ENCODE measurements at regions not wholly inside any gene's neighbourhood (a gene's known extent, or its start where the extent isn't known, plus 50 kb on each side); places are given as distances from the start of the nearest gene placed in this dataset.

DNA sequence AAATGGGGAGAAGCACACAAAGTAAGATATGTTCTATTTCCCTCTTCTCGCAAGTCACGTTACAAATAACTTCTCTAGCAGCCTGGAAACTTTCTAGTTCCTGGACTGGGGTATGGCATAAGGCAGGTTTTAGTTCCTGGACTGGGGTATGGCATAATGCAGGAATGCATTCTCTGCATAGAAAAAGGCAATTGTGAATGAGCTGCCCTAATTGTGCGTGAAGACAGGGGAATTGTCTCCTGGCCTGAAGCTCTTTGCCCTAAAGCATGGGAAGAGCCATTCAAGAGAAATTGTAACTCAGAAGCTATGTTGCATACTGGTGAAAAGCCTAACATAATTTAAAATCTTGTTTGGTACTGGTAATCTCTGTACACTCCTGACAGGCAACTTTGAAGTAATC is 54.3 kb upstream of the CBLB start:
- no peak overlapping the region for H3K4me3 ChIP-seq (ENCODE audit: low read depth, low read length)
- DNase-seq (ENCODE audit: low read depth, low spot score), result no peak
- in situ Hi-C loops (cut with HindIII; ENCODE audit: low sequenced_read_pairs), result no loop called here
- TF ChIP-seq, protein P1, sequence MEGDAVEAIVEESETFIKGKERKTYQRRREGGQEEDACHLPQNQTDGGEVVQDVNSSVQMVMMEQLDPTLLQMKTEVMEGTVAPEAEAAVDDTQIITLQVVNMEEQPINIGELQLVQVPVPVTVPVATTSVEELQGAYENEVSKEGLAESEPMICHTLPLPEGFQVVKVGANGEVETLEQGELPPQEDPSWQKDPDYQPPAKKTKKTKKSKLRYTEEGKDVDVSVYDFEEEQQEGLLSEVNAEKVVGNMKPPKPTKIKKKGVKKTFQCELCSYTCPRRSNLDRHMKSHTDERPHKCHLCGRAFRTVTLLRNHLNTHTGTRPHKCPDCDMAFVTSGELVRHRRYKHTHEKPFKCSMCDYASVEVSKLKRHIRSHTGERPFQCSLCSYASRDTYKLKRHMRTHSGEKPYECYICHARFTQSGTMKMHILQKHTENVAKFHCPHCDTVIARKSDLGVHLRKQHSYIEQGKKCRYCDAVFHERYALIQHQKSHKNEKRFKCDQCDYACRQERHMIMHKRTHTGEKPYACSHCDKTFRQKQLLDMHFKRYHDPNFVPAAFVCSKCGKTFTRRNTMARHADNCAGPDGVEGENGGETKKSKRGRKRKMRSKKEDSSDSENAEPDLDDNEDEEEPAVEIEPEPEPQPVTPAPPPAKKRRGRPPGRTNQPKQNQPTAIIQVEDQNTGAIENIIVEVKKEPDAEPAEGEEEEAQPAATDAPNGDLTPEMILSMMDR (IDR thresholded peaks at IDR 0.05; ENCODE audit: low read depth, low read length), result no peak

DNA sequence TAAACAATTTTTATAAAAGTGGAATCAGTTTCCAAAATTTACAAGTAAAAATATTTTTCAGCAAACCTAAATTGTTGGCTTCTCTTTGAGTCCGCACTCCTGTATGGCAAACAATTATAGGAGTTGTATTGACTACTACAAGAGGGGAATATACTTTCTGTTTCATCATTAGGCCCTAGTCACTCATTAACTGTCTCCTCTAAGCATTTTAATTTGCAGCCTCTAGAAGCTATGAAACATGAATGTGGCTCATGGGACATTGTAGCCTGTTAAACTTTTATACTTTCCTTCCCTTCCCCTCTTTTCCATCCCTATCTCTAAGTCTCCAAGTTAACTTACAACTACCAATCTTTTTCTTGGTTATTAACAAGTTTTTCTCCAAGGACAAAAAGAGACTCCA is 58.9 kb upstream of the CBLB start:
- in situ Hi-C loops (cut with HindIII; ENCODE audit: low sequenced_read_pairs), result no loop called here
- DNase-seq (ENCODE audit: low read depth, low spot score), result no peak
- TF ChIP-seq, protein P1 (IDR thresholded peaks at IDR 0.05; ENCODE audit: low read depth, low read length), result no peak
- no peak overlapping the region for H3K4me3 ChIP-seq (ENCODE audit: low read depth, low read length)

DNA sequence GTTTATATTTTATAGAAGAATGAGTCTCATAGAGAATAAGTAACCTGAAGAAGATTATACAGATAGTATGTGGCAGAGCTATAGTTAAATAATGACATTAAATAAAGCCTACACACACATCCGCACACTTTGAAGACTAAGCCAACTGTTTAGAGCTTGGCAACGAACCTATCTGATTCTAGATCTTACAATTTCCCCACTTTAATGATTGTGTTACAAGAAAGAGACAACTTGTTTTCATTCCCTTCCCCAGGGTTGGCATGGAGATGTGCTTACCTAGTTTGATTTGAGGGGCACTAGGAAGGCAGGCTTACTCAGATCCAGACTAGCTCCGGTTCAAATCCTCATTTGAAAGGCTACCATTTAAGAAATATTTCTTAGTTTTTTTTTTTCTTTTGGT is 61.9 kb upstream of the CBLB start:
- TF ChIP-seq, protein P1 (IDR thresholded peaks at IDR 0.05; ENCODE audit: low read depth, low read length), result no peak
- no peak for DNase-seq (ENCODE audit: low read depth, low spot score)
- no peak overlapping the region for H3K4me3 ChIP-seq (ENCODE audit: low read depth, low read length)
- in situ Hi-C loops (cut with HindIII; ENCODE audit: low sequenced_read_pairs), result no loop called here

DNA sequence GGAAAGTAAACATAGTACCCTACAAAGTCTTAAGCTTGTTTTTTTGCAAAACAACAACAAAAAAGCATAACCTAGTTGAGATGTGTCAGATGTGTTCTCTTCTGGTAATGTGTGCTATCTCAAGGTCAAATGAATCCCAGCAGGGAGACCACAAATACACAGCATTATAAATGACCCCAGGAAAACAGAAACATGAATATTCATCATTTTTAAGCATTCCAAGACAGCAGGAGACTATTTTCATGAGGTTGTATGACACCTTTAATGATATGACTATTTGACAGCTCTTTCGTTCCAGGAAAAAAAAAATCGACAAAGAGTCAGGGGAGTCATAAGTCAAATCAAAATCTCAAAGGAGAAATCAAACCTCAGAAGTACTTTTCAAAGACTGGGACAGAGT is 62.7 kb upstream of the CBLB start:
- in situ Hi-C loops (cut with HindIII; ENCODE audit: low sequenced_read_pairs), result no loop called here
- H3K4me3 ChIP-seq (ENCODE audit: low read depth, low read length), result no peak overlapping the region
- TF ChIP-seq, protein P1 (IDR thresholded peaks at IDR 0.05; ENCODE audit: low read depth, low read length), result no peak
- DNase-seq (ENCODE audit: low read depth, low spot score), result no peak

DNA sequence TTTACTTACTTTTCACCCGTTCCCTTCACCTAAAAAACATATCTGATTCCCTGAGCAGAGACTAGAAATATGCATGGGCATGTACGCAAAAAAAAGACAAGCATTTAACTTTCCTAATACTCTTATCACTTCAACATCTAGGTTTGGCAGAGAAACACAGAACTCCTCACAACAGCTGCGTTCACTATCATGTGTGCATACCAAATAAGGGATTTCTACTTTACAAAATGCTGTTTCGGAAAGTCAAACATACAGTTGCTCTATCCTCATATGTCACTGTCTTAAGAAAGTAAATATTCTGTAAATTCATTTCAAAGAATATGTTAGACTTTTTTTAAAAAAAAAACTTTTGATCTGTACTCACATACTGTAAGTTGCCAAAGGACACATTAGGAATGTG is 65.1 kb upstream of the CBLB start:
- TF ChIP-seq, protein P1 (IDR thresholded peaks at IDR 0.05; ENCODE audit: low read depth, low read length), result no peak
- no peak overlapping the region for H3K4me3 ChIP-seq (ENCODE audit: low read depth, low read length)
- no peak for DNase-seq (ENCODE audit: low read depth, low spot score)
- in situ Hi-C loops (cut with HindIII; ENCODE audit: low sequenced_read_pairs), result no loop called here

DNA sequence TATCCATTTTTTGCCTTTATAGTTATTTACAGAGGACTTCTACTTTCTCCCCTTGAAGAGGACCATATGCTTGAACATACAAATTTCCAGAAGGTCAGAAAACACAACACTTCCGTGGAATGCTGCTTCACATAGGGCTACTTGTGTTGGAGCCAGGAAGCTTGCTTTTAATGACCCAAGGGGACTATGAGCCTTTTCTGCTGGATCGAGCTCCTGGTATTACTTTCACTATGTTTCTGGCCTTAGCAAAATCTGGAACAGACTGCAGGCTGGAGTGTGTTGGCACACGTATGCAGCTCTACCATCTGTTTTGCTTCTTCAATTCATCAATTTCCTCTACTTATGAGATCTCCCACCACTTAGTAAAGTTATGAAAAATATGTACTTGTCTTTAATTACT is 69.3 kb upstream of the CBLB start:
- TF ChIP-seq, protein P1 (IDR thresholded peaks at IDR 0.05; ENCODE audit: low read depth, low read length), result no peak

DNA sequence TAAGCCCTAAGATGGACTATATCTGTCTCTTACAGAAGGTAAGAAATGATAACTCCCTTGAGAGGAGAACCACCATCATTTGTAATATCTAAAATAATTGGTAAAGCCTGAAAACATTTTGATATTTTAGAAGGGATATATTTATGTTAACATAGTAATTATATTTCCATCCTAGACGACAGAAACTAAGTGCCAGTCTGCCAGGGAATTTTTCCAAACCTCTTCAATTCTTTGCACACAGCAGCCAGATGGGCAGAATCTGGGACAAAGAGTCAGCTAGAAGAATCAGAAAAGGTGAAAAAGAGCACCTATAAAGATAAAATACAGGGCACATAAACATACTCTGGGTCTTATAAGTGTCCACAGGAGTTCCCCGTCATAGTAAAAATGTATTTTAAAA is 70.0 kb upstream of the CBLB start:
- TF ChIP-seq, protein P1 (IDR thresholded peaks at IDR 0.05; ENCODE audit: low read depth, low read length), result no peak
- no peak overlapping the region for H3K4me3 ChIP-seq (ENCODE audit: low read depth, low read length)
- in situ Hi-C loops (cut with HindIII; ENCODE audit: low sequenced_read_pairs), result no loop called here
- DNase-seq (ENCODE audit: low read depth, low spot score), result no peak

More for the DNA sequence above, 69.3 kb upstream of the CBLB start:
- H3K4me3 ChIP-seq (ENCODE audit: low read depth, low read length), result no peak overlapping the region
- peak; percentile 48 for DNase-seq (ENCODE audit: low read depth, low spot score)
- in situ Hi-C loops (cut with HindIII; ENCODE audit: low sequenced_read_pairs), result no loop called here
